MM.1S (cell line): ENCODE measurements at regions not wholly inside any gene's neighbourhood (a gene's known extent, or its start where the extent isn't known, plus 50 kb on each side); places are given as distances from the start of the nearest gene placed in this dataset.
"Not testable (repeated sequence)": the region's sequence is repeated elsewhere in the genome, so short reads cannot be mapped to it uniquely, and the experiment has no call there.

Experiments used
- DNase-seq: peaks from one replicate; pipeline ENCODE4 v3.0.0-alpha.2; 2015
- H2AFZ ChIP-seq: fragments of 300-600 bp; sonication (generic); 2 replicates; pipeline ENCODE4 v1.6.0; 2016; ENCODE audit warnings: antibody characterized with exemption, low read length
- H3F3A ChIP-seq: fragments of 300-600 bp; sonication (generic); 2 replicates; pipeline ENCODE4 v1.6.1; 2016; ENCODE audit warnings: mild to moderate bottlenecking, antibody characterized with exemption, low read length, moderate library complexity, mixed read lengths; ENCODE audit not compliant: insufficient read depth
- H3K27ac ChIP-seq: fragments of 300-600 bp; sonication (generic); 2 replicates; pipeline ENCODE4 v1.5.1; 2016; ENCODE audit warnings: mild to moderate bottlenecking, low read length
- H3K27me3 ChIP-seq: fragments of 300-600 bp; sonication (generic); replicated peaks from 2 replicates; pipeline ENCODE4 v1.6.0; 2016; ENCODE audit warnings: low read length; ENCODE audit not compliant: insufficient read depth
- H3K36me3 ChIP-seq: fragments of 300-600 bp; sonication (generic); replicated peaks from 2 replicates; pipeline ENCODE4 v1.6.1; 2016; ENCODE audit warnings: mild to moderate bottlenecking, low read length, mixed read lengths; ENCODE audit not compliant: insufficient read depth
- H3K4me1 ChIP-seq: fragments of 300-600 bp; sonication (generic); 2 replicates; pipeline ENCODE4 v1.6.1; 2016; ENCODE audit warnings: low read length, mixed read lengths
- H3K4me2 ChIP-seq: fragments of 300-600 bp; sonication (generic); 2 replicates; pipeline ENCODE4 v1.6.0; 2016; ENCODE audit warnings: low read depth, low read length
- H3K4me3 ChIP-seq: fragments of 300-600 bp; sonication (generic); 2 replicates; pipeline ENCODE4 v1.5.1; 2016; ENCODE audit warnings: low read length, mixed read lengths
- H3K79me2 ChIP-seq: fragments of 300-600 bp; sonication (generic); 2 replicates; pipeline ENCODE4 v1.6.1; 2016; ENCODE audit warnings: mixed run types, low read length, mixed read lengths
- H3K9ac ChIP-seq: fragments of 300-600 bp; sonication (generic); 2 replicates; pipeline ENCODE4 v1.6.1; 2016; ENCODE audit warnings: low read length, mixed read lengths
- H3K9me2 ChIP-seq: fragments of 300-600 bp; sonication (generic); replicated peaks from 2 replicates; pipeline ENCODE4 v1.6.1; 2016; ENCODE audit warnings: mild to moderate bottlenecking, low read length, mixed read lengths; ENCODE audit not compliant: insufficient read depth
- H3K9me3 ChIP-seq: fragments of 300-600 bp; sonication (generic); replicated peaks from 2 replicates; pipeline ENCODE4 v1.6.1; 2016; ENCODE audit warnings: mild to moderate bottlenecking, low read length, mixed read lengths; ENCODE audit not compliant: insufficient read depth
- H4K20me1 ChIP-seq: fragments of 300-600 bp; sonication (generic); 2 replicates; pipeline ENCODE4 v1.6.1; 2016; ENCODE audit warnings: mild to moderate bottlenecking, low read length, moderate library complexity, mixed read lengths; ENCODE audit not compliant: insufficient read depth
- CTCF ChIP-seq: fragments of 300-600 bp; sonication (generic); IDR thresholded peaks from 2 replicates; pipeline ENCODE4 v1.5.1; 2016; ENCODE audit warnings: antibody characterized with exemption, low read length, mixed read lengths
- EZH2 ChIP-seq: fragments of 300-600 bp; sonication (generic); optimal IDR thresholded peaks from 2 replicates; pipeline ENCODE3; 2017; ENCODE audit warnings: low read depth, mild to moderate bottlenecking, antibody characterized with exemption, low read length, mixed read lengths
- EZH2phosphoT487 ChIP-seq: fragments of 300-600 bp; sonication (generic); IDR thresholded peaks from 2 replicates; pipeline ENCODE4 v1.6.1; 2018; ENCODE audit warnings: antibody characterized with exemption, low read length

GRCh38 chr20:12243327-12243726 is 325.6 kb downstream of the BTBD3 start:
- H3K9me2 ChIP-seq: no peaks in the 10 kb centered on the region
- TF ChIP-seq EZH2: no peak
- 0 out of 2 replicates have a peak, but pooled peaks cover 4% of the 10 kb centered on the region for H3F3A ChIP-seq
- DNase-seq: no peak
- H3K9ac ChIP-seq: no peak overlapping the region
- no peak overlapping the region; the same call in 1 of the 2 replicates for H3K4me3 ChIP-seq
- no peaks in the 10 kb centered on the region for H4K20me1 ChIP-seq
- no peaks in the 10 kb centered on the region for H3K9me3 ChIP-seq
- H3K27me3 ChIP-seq: no peaks in the 10 kb centered on the region
- 0 out of 2 replicates have a peak overlapping the region, but pooled peaks have one; percentile 24 for H2AFZ ChIP-seq
- H3K4me2 ChIP-seq: peak overlapping the region; percentile 62; the same call in 1 of the 2 replicates
- no peaks in the 10 kb centered on the region for H3K36me3 ChIP-seq
- H3K79me2 ChIP-seq: no peaks in the 10 kb centered on the region
- H3K4me1 ChIP-seq: peaks cover 17% of the 10 kb centered on the region
- no peak overlapping the region for H3K27ac ChIP-seq

GRCh38 chr20:12248481-12248880 is 330.8 kb downstream of the BTBD3 start:
- Histone ChIP-seq H3K36me3 (no peaks in the 10 kb centered on the region), H3K4me1 (peaks cover 6% of the 10 kb centered on the region), H3K79me2 (no peaks in the 10 kb centered on the region), H3K9me3 (no peaks in the 10 kb centered on the region), H3K9me2 (no peaks in the 10 kb centered on the region), H3K4me2 (no peak overlapping the region), H3K4me3 (no peak overlapping the region), H4K20me1 (no peaks in the 10 kb centered on the region), H2AFZ (no peak overlapping the region), H3K27me3 (no peaks in the 10 kb centered on the region), H3F3A (no peaks in the 10 kb centered on the region), H3K27ac (no peak overlapping the region), H3K9ac (no peak overlapping the region)
- no peak for DNase-seq
- TF ChIP-seq CTCF (no peak), EZH2phosphoT487 (no peak), EZH2 (no peak)

GRCh38 chr20:12250661-12251060 is 333.0 kb downstream of the BTBD3 start:
- not testable (repeated sequence) for H3K79me2 ChIP-seq, DNase-seq, H3F3A ChIP-seq, H3K4me1 ChIP-seq, H3K9me3 ChIP-seq, H2AFZ ChIP-seq, H4K20me1 ChIP-seq, H3K27me3 ChIP-seq, H3K4me2 ChIP-seq, H3K4me3 ChIP-seq, H3K9me2 ChIP-seq, H3K27ac ChIP-seq, H3K36me3 ChIP-seq, H3K9ac ChIP-seq

- H3K9me2 ChIP-seq: no peaks in the 10 kb centered on the region
- TF ChIP-seq EZH2phosphoT487: no peak
- TF ChIP-seq EZH2: no peak
- no peak for TF ChIP-seq CTCF
- DNase-seq: no peak
- no peaks in the 10 kb centered on the region for H3K36me3 ChIP-seq
- no peaks in the 10 kb centered on the region for H3K79me2 ChIP-seq
- no peak overlapping the region for H3K4me3 ChIP-seq
- no peak overlapping the region for H3K4me2 ChIP-seq
- H3K4me1 ChIP-seq: no peaks in the 10 kb centered on the region
- H3K9me3 ChIP-seq: no peaks in the 10 kb centered on the region
- no peaks in the 10 kb centered on the region for H3F3A ChIP-seq
- no peak overlapping the region for H2AFZ ChIP-seq
- no peaks in the 10 kb centered on the region for H4K20me1 ChIP-seq
- H3K9ac ChIP-seq: no peak overlapping the region
- no peak overlapping the region for H3K27ac ChIP-seq
- no peaks in the 10 kb centered on the region for H3K27me3 ChIP-seq
These were observed 335.1 kb downstream of the BTBD3 start for GRCh38 chr20:12252793-12253192.
